Neural crest cell (in vitro differentiated cells): ENCODE measurements at regions not wholly inside any gene's neighbourhood (a gene's known extent, or its start where the extent isn't known, plus 50 kb on each side); places are given as distances from the start of the nearest gene placed in this dataset.

Experiments
- DNase-seq: peaks from one replicate; pipeline ENCODE4 v3.0.0; 2021; ENCODE audit warnings: low read depth, mixed read lengths, low spot score
- H3K27ac Mint-ChIP-seq: one replicate; pipeline ENCODE4 v1.8.0; 2021; ENCODE audit warnings: mild to moderate bottlenecking, mixed read lengths; ENCODE audit not compliant: unreplicated experiment
- H3K27me3 Mint-ChIP-seq: 2 replicates; pipeline ENCODE4 v1.8.0; 2021; ENCODE audit warnings: low read depth, mild to moderate bottlenecking, mixed read lengths
- H3K36me3 Mint-ChIP-seq: 2 replicates; pipeline ENCODE4 v1.8.0; 2021; ENCODE audit warnings: low read depth, mild to moderate bottlenecking, mixed read lengths
- H3K4me1 Mint-ChIP-seq: 2 replicates; pipeline ENCODE4 v1.8.0; 2021; ENCODE audit warnings: mixed read lengths
- H3K4me3 Mint-ChIP-seq: one replicate; pipeline ENCODE4 v1.8.0; 2021; ENCODE audit warnings: mild to moderate bottlenecking, mixed read lengths
- H3K9me3 Mint-ChIP-seq: 2 replicates; pipeline ENCODE4 v1.8.0; 2021; ENCODE audit warnings: mixed read lengths
- TF ChIP-seq, protein P1 (sequence below): fragments of 200-600 bp; sonication (generic); conservative IDR thresholded peaks from 2 replicates; pipeline ENCODE4 v1.5.0; 2021; ENCODE audit warnings: antibody characterized with exemption, mild to moderate bottlenecking

DNA sequence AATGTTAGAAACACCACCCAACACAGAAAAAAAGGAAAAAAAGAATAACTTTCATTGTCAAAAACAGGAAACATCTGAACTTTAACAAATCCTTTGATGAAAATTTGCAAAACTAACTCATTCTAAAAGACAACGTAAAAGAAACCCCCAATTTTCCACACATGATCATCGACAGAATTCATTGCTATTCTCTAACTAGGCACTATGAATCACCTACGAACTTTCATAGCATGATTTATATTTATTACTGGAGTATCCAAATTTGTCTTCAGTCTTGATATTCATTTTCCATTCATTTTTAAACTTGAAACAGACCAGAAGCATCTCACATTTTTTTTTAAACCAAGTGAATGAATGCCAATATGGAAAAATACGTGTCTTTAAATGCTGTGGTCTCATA, 514.6 kb downstream of the TLE4 start:
- no peak for DNase-seq
- Mint-ChIP-seq H3K9me3 (no peaks in the 10 kb centered on the region), H3K27ac (no peak overlapping the region), H3K36me3 (no peaks in the 10 kb centered on the region), H3K4me1 (no peaks in the 10 kb centered on the region), H3K27me3 (no peaks in the 10 kb centered on the region), H3K4me3 (no peak overlapping the region)
- TF ChIP-seq, protein P1, sequence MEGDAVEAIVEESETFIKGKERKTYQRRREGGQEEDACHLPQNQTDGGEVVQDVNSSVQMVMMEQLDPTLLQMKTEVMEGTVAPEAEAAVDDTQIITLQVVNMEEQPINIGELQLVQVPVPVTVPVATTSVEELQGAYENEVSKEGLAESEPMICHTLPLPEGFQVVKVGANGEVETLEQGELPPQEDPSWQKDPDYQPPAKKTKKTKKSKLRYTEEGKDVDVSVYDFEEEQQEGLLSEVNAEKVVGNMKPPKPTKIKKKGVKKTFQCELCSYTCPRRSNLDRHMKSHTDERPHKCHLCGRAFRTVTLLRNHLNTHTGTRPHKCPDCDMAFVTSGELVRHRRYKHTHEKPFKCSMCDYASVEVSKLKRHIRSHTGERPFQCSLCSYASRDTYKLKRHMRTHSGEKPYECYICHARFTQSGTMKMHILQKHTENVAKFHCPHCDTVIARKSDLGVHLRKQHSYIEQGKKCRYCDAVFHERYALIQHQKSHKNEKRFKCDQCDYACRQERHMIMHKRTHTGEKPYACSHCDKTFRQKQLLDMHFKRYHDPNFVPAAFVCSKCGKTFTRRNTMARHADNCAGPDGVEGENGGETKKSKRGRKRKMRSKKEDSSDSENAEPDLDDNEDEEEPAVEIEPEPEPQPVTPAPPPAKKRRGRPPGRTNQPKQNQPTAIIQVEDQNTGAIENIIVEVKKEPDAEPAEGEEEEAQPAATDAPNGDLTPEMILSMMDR, result no peak

DNA sequence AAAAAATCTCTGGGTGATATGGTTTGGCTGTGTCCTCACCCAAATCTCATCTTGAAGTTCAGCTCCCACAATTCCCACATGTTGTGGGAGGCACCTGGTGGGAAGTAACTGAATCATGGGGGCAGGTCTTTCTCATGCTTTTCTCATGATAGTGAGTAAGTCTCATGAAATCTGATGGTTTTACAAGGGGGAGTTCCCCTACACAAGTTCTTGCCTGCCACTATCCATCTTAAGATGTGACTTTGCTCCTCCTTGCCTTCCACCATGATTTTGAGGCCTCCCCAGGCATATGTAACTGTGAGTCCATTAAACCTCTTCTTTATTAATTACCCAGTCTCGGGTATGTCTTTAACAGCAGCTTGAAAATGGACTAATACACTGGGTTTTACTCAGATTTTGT, 513.9 kb downstream of the TLE4 start:
- Mint-ChIP-seq H3K9me3 (peaks cover 3% of the 10 kb centered on the region), H3K4me1 (no peaks in the 10 kb centered on the region), H3K36me3 (no peaks in the 10 kb centered on the region), H3K27me3 (no peaks in the 10 kb centered on the region), H3K4me3 (no peak overlapping the region), H3K27ac (no peak overlapping the region)
- no peak for DNase-seq
- TF ChIP-seq, protein P1, result no peak

DNA sequence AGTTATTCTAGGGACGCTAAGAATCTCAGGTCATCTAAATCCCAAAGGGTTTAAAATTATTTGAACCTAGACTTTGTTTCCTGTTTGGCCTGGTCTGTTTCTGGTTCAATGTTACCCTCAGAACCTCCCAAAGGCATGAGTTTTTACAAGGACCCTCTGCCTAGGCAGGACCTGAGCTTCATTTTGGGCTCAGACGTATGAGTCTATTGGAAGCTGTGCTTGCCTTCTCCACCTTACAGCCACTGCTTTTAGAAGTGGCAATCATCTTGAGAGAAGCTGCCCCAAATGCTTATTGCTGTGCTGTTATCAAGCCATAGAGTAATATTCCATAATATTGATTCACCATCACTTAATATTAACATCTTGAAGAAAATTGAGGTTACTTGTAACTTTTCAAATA, 510.4 kb downstream of the TLE4 start:
- TF ChIP-seq, protein P1, result no peak
- Mint-ChIP-seq H3K9me3 (peaks cover 5% of the 10 kb centered on the region), H3K27me3 (no peaks in the 10 kb centered on the region), H3K36me3 (no peaks in the 10 kb centered on the region), H3K27ac (no peak overlapping the region), H3K4me1 (no peaks in the 10 kb centered on the region), H3K4me3 (no peak overlapping the region)
- DNase-seq, result no peak

DNA sequence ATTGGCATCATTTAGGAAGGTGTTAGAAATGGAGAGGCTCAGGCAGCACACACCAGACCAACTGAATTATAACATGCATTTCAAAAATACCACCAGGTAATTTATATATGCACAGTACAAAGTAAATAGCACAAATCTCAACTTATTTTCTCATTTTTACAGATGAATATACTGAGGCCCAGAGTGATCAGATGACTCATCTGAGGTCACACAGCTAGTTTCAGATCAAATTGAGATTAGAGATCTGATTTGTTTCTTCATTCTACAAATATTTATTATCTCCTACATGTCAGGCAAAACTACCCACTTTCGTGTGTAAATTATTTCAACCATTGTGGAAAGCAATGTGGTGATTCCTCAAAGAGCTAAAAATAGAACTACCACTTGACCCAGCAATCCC, 507.1 kb downstream of the TLE4 start:
- Mint-ChIP-seq H3K4me1 (no peaks in the 10 kb centered on the region), H3K27me3 (no peaks in the 10 kb centered on the region)

DNA sequence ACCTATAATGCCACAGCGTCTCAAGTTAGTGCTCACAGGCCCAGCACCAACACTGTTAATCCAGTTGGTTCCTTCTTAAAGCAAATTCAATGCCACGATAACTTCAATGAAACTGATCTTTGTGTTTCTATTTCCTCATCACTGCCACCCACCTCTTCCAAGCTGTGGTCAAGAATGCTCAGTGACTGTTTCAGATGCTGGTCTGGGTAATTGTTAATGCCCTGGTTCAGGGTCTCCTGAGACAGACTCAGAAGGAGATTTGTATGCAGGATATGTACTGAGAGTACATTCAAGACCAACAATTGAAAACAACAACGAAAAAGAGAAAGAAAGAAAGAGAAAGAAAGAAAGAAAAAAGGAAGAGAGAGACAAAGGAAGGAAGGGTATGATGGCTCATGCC, 505.3 kb downstream of the TLE4 start:
- DNase-seq, result no peak
- Mint-ChIP-seq H3K4me3 (no peak overlapping the region), H3K36me3 (peaks cover 2% of the 10 kb centered on the region), H3K4me1 (no peaks in the 10 kb centered on the region), H3K27me3 (no peaks in the 10 kb centered on the region), H3K27ac (no peak overlapping the region), H3K9me3 (peaks cover 8% of the 10 kb centered on the region)
- TF ChIP-seq, protein P1, result no peak

More for the DNA sequence above, 507.1 kb downstream of the TLE4 start:
- peaks cover 8% of the 10 kb centered on the region for H3K9me3 Mint-ChIP-seq
- H3K36me3 Mint-ChIP-seq, result peaks cover 2% of the 10 kb centered on the region
- H3K27ac Mint-ChIP-seq, result no peak overlapping the region
- TF ChIP-seq, protein P1, result no peak
- H3K4me3 Mint-ChIP-seq, result no peak overlapping the region
- no peak for DNase-seq

DNA sequence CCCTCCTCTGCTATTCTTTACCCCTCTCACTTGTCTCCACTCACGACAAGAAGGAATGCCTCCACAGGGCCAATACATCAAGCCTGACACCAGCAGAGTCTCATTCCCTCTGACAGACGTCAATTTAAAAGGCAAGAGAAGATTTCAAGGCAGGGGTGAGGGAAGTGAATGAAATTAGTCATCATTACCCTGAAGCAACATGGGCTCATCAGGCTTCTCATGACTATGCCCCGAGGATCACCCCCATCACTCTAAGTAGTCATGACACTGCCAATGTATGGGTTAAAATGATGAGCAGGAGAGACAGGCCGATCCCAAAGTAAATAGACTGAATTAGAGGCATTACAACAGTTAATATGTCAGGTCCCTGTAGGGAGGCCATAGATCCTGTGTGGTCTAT, 504.4 kb downstream of the TLE4 start:
- H3K4me3 Mint-ChIP-seq, result no peak overlapping the region
- no peaks in the 10 kb centered on the region for H3K4me1 Mint-ChIP-seq
- no peak for DNase-seq
- H3K36me3 Mint-ChIP-seq, result peaks cover 2% of the 10 kb centered on the region
- no peak overlapping the region for H3K27ac Mint-ChIP-seq
- H3K27me3 Mint-ChIP-seq, result no peaks in the 10 kb centered on the region
- TF ChIP-seq, protein P1, result no peak
- peaks cover 8% of the 10 kb centered on the region for H3K9me3 Mint-ChIP-seq
